ENCODE measurements at regions not wholly inside any gene's neighbourhood (a gene's known extent, or its start where the extent isn't known, plus 50 kb on each side); places are given as distances from the start of the nearest gene placed in this dataset.

- TF ChIP-seq CTCF (IDR thresholded peaks at IDR 0.05; ENCODE audit: low read depth, low read length, poor library complexity, severe bottlenecking) (no peak), EZH2phosphoT487 (IDR thresholded peaks at IDR 0.05; ENCODE audit: borderline replicate concordance, low read length) (no peak)
These were observed 138.7 kb downstream of the YTHDC2 start for GRCh38 chr5:113652161-113652560.
